ENCODE measurements at regions not wholly inside any gene's neighbourhood (a gene's known extent, or its start where the extent isn't known, plus 50 kb on each side); places are given as distances from the start of the nearest gene placed in this dataset.
"Not testable (repeated sequence)": the region's sequence is repeated elsewhere in the genome, so short reads cannot be mapped to it uniquely, and the experiment has no call there.

GRCh38 chr4:102210806-102211205 is 134.5 kb downstream of the SLC39A8 start:
- H3K36me3 Mint-ChIP-seq, H3K4me1 Mint-ChIP-seq, CTCF ChIA-PET, H3K9me3 Mint-ChIP-seq, H3K27ac Mint-ChIP-seq, H3K27me3 Mint-ChIP-seq, DNase-seq, H3K4me3 Mint-ChIP-seq: not testable (repeated sequence)

- CTCF ChIA-PET, H3K36me3 Mint-ChIP-seq, H3K27me3 Mint-ChIP-seq, H3K4me1 Mint-ChIP-seq, H3K4me3 Mint-ChIP-seq, H3K27ac Mint-ChIP-seq, H3K9me3 Mint-ChIP-seq, DNase-seq: not testable (repeated sequence)
These were observed 140.6 kb downstream of the SLC39A8 start for GRCh38 chr4:102204634-102205033.

DNA sequence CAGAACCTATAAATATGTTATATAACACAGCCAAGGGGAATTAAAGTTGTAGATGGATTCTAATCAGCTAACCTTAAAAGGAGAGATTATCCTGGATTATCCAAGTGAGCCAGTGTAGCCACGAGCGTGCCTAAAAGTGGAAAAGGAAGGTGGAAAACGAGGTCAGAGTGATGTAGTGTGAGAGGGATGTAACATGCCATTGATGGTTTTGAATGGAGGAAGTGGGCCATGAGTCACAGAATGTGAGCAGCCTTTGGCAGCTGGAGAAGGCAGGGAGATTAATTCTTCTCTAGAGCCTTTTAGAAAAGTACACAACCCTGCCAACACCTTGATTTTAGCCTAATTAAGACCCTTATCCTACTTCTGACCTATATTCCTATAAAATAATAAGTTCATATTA is 149.1 kb downstream of the SLC39A8 start:
- H3K36me3 Mint-ChIP-seq: no peaks in the 10 kb centered on the region
- CTCF ChIA-PET: no interaction called here
- no peak for DNase-seq

DNA sequence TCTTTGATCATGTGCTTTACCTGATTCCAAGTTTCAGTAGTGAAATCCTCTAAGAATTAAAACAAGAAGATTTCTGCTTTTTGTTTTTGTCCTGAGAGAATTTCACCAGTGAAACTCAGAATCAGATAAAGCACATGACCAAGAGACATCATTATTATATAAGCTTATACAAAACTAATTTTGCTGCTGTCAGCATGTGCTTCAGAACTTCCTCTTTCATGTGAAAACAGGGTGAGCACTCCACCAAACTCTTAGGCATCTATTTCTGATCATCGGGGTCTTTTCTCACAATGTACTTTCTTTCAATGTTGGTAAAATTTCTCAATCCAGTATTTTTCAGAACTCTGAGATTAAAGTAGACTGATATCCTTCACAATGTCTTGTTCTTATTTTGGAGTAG is 152.1 kb downstream of the SLC39A8 start:
- no peak overlapping the region for H3K27ac Mint-ChIP-seq

More for the DNA sequence above, 149.1 kb downstream of the SLC39A8 start:
- Mint-ChIP-seq H3K27me3 (no peaks in the 10 kb centered on the region), H3K27ac (no peak overlapping the region), H3K9me3 (no peaks in the 10 kb centered on the region), H3K4me1 (no peaks in the 10 kb centered on the region), H3K4me3 (no peak overlapping the region)

DNA sequence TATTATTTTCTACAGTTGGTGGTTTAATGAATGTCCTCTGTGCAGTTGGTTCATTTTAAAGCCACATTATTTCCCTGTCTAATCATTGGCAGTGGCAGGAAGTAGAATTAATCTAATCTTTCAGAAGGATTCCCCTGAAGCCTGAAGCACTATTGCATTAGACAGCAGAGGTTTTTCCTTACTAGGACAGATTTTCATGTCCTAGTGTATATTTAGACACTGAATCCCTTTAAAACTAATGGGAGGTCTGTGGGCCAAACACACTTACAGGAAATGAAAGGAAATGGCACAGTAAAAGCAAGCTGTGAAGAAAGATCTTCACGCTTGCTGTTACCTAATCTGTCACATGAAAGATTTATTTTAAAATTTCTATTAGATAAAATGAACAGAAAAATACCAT is 165.2 kb downstream of the SLC39A8 start:
- no peak for DNase-seq

More for the DNA sequence above, 152.1 kb downstream of the SLC39A8 start:
- Mint-ChIP-seq H3K9me3 (no peaks in the 10 kb centered on the region), H3K4me3 (no peak overlapping the region), H3K36me3 (no peaks in the 10 kb centered on the region), H3K27me3 (no peaks in the 10 kb centered on the region), H3K4me1 (no peaks in the 10 kb centered on the region)
- no peak for DNase-seq
- CTCF ChIA-PET: no interaction called here

GRCh38 chr4:102174719-102175189 is 170.5 kb downstream of the SLC39A8 start:
- Mint-ChIP-seq H3K4me1 (no peaks in the 10 kb centered on the region), H3K9me3 (no peaks in the 10 kb centered on the region), H3K27ac (no peak overlapping the region), H3K27me3 (peaks cover under 1% of the 10 kb centered on the region), H3K4me3 (no peak overlapping the region), H3K36me3 (no peaks in the 10 kb centered on the region)
- CTCF ChIA-PET: no interaction called here
- no peak for DNase-seq

More for the DNA sequence above, 165.2 kb downstream of the SLC39A8 start:
- no peak overlapping the region for H3K4me3 Mint-ChIP-seq
- H3K9me3 Mint-ChIP-seq: no peaks in the 10 kb centered on the region
- H3K27me3 Mint-ChIP-seq: no peaks in the 10 kb centered on the region
- no peaks in the 10 kb centered on the region for H3K4me1 Mint-ChIP-seq
- H3K27ac Mint-ChIP-seq: no peak overlapping the region
- CTCF ChIA-PET: no interaction called here
- H3K36me3 Mint-ChIP-seq: no peaks in the 10 kb centered on the region

DNA sequence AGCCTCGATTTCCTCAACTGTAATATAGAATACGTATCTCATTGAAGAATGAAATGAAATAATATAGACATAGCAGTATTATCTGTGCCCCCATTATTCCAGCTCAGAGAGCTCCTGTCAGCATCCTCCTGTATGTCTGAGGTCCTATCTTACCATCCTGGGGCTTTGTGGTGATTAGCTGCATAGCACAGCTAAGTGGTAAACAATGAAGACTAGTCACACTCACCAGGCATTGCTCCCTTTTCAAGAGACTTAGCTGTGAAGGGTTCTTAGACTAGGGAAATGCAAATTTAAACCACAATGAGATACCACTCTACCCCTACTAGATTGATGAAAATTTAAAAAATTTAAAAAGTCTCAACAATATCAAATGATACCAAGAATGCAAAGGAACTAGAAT is 172.9 kb downstream of the SLC39A8 start:
- DNase-seq: no peak
- H3K36me3 Mint-ChIP-seq: no peaks in the 10 kb centered on the region
- H3K4me1 Mint-ChIP-seq: no peaks in the 10 kb centered on the region
- no peak overlapping the region for H3K4me3 Mint-ChIP-seq
- CTCF ChIA-PET: no interaction called here
- no peak overlapping the region for H3K27ac Mint-ChIP-seq
- no peaks in the 10 kb centered on the region for H3K9me3 Mint-ChIP-seq
- H3K27me3 Mint-ChIP-seq: peaks cover 4% of the 10 kb centered on the region

GRCh38 chr4:102170910-102171309 is 174.4 kb downstream of the SLC39A8 start:
- Mint-ChIP-seq H3K4me3 (no peak overlapping the region), H3K27me3 (peaks cover 4% of the 10 kb centered on the region), H3K9me3 (no peaks in the 10 kb centered on the region), H3K27ac (no peak overlapping the region), H3K36me3 (no peaks in the 10 kb centered on the region), H3K4me1 (no peaks in the 10 kb centered on the region)
- CTCF ChIA-PET: no interaction called here
- DNase-seq: no peak

DNA sequence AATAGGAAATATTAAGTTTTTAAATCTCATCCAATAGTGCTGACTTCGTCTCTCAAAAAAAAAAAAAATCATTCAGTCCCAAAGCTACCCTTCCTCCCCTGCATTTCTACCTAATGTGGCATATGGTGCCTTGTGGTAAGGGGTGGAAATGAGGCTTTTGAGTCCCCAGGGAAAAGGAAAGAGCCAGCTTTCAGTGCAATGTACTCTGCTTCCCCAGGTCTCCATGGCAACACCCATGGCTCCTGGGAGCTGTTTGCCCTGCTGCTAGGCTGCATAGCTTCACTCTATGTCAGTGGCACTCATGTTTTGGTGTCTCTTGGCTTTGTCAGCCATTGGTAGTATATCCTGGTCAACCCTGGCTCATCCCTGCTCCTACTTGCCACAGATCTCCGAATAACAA is 175.9 kb downstream of the SLC39A8 start:
- Mint-ChIP-seq H3K4me3 (no peak overlapping the region), H3K36me3 (no peaks in the 10 kb centered on the region), H3K9me3 (no peaks in the 10 kb centered on the region), H3K27me3 (peaks cover 4% of the 10 kb centered on the region), H3K27ac (no peak overlapping the region), H3K4me1 (no peaks in the 10 kb centered on the region)
- DNase-seq: no peak
- CTCF ChIA-PET: interaction anchor here (0.7 kb wide), 1 partner anchor 21 kb away, joined by 5 read pairs; no protein-coding TSS in a partner anchor

- no peaks in the 10 kb centered on the region for H3K4me1 Mint-ChIP-seq
- no peak for DNase-seq
- no peak overlapping the region for H3K4me3 Mint-ChIP-seq
- no peaks in the 10 kb centered on the region for H3K36me3 Mint-ChIP-seq
- H3K27ac Mint-ChIP-seq: no peak overlapping the region
- CTCF ChIA-PET: interaction anchor here (0.7 kb wide), 1 partner anchor 22 kb away, joined by 5 read pairs; no protein-coding TSS in a partner anchor
- H3K9me3 Mint-ChIP-seq: no peaks in the 10 kb centered on the region
- H3K27me3 Mint-ChIP-seq: peaks cover 4% of the 10 kb centered on the region
These were observed 176.7 kb downstream of the SLC39A8 start for GRCh38 chr4:102168580-102168979.

GRCh38 chr4:102165584-102165983 is 179.7 kb downstream of the SLC39A8 start:
- Mint-ChIP-seq H3K27ac (no peak overlapping the region), H3K36me3 (no peaks in the 10 kb centered on the region), H3K27me3 (peaks cover 4% of the 10 kb centered on the region), H3K9me3 (no peaks in the 10 kb centered on the region), H3K4me3 (no peak overlapping the region), H3K4me1 (no peaks in the 10 kb centered on the region)
- CTCF ChIA-PET: no interaction called here
- DNase-seq: no peak

GRCh38 chr4:102163404-102164140 is 181.7 kb downstream of the SLC39A8 start:
- Mint-ChIP-seq H3K36me3 (no peaks in the 10 kb centered on the region), H3K27ac (no peak overlapping the region), H3K27me3 (no peaks in the 10 kb centered on the region), H3K9me3 (no peaks in the 10 kb centered on the region), H3K4me1 (no peaks in the 10 kb centered on the region), H3K4me3 (no peak overlapping the region)
- CTCF ChIA-PET: no interaction called here
- no peak for DNase-seq

DNA sequence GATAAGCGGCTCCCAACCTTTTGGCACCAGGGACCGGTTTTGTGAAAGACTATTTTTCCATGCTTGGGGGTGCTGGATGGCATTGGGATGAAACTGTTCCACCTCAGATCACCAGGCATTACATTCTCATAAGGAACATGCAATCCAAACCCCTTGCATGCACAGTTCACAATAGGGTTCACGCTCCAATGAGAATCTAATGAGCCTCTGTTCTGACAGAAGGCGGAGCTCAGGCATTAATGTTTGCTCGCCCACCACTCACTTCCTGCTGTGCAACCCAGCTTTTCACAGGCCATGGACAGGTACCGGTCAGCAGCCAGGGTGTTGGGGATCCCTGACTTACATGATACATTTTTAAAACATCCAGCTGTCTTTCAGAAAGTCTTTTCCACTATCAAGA is 187.3 kb downstream of the SLC39A8 start:
- DNase-seq: no peak
- Mint-ChIP-seq H3K36me3 (no peaks in the 10 kb centered on the region), H3K9me3 (no peaks in the 10 kb centered on the region), H3K27me3 (no peaks in the 10 kb centered on the region), H3K4me3 (no peak overlapping the region), H3K4me1 (no peaks in the 10 kb centered on the region), H3K27ac (no peak overlapping the region)
- CTCF ChIA-PET: no interaction called here

GRCh38 chr4:102153391-102153790 is 191.9 kb downstream of the SLC39A8 start:
- Mint-ChIP-seq H3K9me3 (no peaks in the 10 kb centered on the region), H3K27ac (no peak overlapping the region), H3K4me3 (no peak overlapping the region), H3K36me3 (no peaks in the 10 kb centered on the region), H3K27me3 (peaks cover 5% of the 10 kb centered on the region), H3K4me1 (no peaks in the 10 kb centered on the region)
- DNase-seq: no peak
- CTCF ChIA-PET: no interaction called here

- Mint-ChIP-seq H3K27ac (no peak overlapping the region), H3K36me3 (no peaks in the 10 kb centered on the region), H3K4me1 (no peaks in the 10 kb centered on the region), H3K4me3 (no peak overlapping the region), H3K9me3 (no peaks in the 10 kb centered on the region), H3K27me3 (peaks cover 5% of the 10 kb centered on the region)
- CTCF ChIA-PET: no interaction called here
- no peak for DNase-seq
These were observed 193.6 kb downstream of the SLC39A8 start for GRCh38 chr4:102151696-102152095.
